HFF-Myc (cell line): ENCODE measurements at regions not wholly inside any gene's neighbourhood (a gene's known extent, or its start where the extent isn't known, plus 50 kb on each side); places are given as distances from the start of the nearest gene placed in this dataset.

Experiments
- DNase-seq: peaks from one replicate; pipeline ENCODE4 v3.0.0-alpha.2; 2011; ENCODE audit warnings: low read depth; ENCODE audit errors: extremely low read depth
- H3K4me3 ChIP-seq: replicated peaks from 2 replicates; pipeline ENCODE4 v1.5.1; 2011; ENCODE audit warnings: low read depth, mild to moderate bottlenecking, control low read depth, low read length
- CTCF ChIP-seq: IDR thresholded peaks from 2 replicates; pipeline ENCODE4 v1.5.1; 2012; ENCODE audit warnings: mild to moderate bottlenecking, low read depth, low read length, control low read depth; ENCODE audit errors: missing control alignments

- peak overlapping the region; percentile 67 for H3K4me3 ChIP-seq
- no peak for TF ChIP-seq CTCF
- no peak for DNase-seq
These were observed 518.4 kb downstream of the MED13L start for GRCh38 chr12:115758877-115759620.

GRCh38 chr12:115758183-115758582 is 519.3 kb downstream of the MED13L start:
- no peak for TF ChIP-seq CTCF
- peak overlapping the region; percentile 67 for H3K4me3 ChIP-seq
- no peak for DNase-seq

DNA sequence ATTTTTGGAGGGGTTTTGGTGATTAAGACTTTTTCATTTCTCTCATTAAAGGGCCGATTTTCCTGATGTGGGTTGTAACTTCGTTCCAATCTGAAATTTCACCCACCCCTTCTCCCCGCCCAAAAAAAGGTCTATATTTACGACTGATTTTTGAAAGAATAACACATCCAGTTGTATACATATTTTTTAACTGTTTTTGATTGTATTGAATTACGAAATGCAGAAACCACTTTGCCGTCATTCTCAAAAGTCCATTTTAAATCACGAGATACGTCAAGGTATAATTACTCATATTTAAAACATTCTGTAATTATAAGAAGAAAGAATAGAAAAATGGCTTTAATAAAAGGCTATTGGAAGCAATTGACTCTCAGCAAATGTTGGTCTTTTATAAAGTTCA is 520.7 kb downstream of the MED13L start:
- peak overlapping the region; percentile 67 for H3K4me3 ChIP-seq
- no peak for TF ChIP-seq CTCF
- no peak for DNase-seq

- no peak for TF ChIP-seq CTCF
- DNase-seq = no peak
- H3K4me3 ChIP-seq = peak overlapping the region; percentile 67
These were observed 521.2 kb downstream of the MED13L start for GRCh38 chr12:115756271-115756670.

DNA sequence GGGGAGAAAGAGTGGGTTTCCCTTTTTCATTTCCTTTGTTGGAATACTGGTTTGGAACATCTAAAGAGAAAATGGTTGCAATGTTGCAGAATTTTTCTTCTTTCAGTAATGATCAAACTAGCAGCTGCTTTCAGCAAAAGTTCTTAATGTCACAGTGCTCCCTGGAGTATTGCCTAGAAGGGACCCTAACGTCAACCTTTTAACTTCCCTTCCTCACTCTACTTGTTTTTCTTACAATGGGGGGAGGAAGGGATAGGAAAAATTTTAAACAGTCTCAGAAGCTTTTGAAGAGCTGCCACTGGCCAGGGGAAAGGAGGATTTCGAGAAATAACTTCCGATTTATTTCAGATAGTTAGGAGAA is 521.8 kb downstream of the MED13L start:
- peak overlapping the region; percentile 67 for H3K4me3 ChIP-seq
- DNase-seq = no peak
- TF ChIP-seq CTCF = no peak

- H3K4me3 ChIP-seq = peak overlapping the region; percentile 67
These were observed 522.3 kb downstream of the MED13L start for GRCh38 chr12:115755061-115755724.

More at GRCh38 chr12:115755061-115755724, 522.3 kb downstream of the MED13L start:
- TF ChIP-seq CTCF = no peak
- no peak for DNase-seq
